GM18868 (cell line): ENCODE measurements at regions not wholly inside any gene's neighbourhood (a gene's known extent, or its start where the extent isn't known, plus 50 kb on each side); places are given as distances from the start of the nearest gene placed in this dataset.
"Not testable (repeated sequence)": the region's sequence is repeated elsewhere in the genome, so short reads cannot be mapped to it uniquely, and the experiment has no call there.

Experiments
- ATAC-seq: cut with Tn5 transposase; IDR thresholded peaks from one replicate; pipeline ENCODE4 v1.9.1; 2021; ENCODE audit warnings: mild to moderate bottlenecking, moderate library complexity; ENCODE audit not compliant: unreplicated experiment

- ATAC-seq: no peak
Observed at GRCh38 chr10:126722726-126723125, 52.2 kb upstream of the C10orf90 start.

GRCh38 chr10:126723226-126723625 is 52.7 kb upstream of the C10orf90 start:
- no peak for ATAC-seq

GRCh38 chr10:126729314-126729870 is 58.9 kb upstream of the C10orf90 start:
- ATAC-seq: no peak

- no peak for ATAC-seq
Observed at GRCh38 chr10:126730856-126731609, 60.5 kb upstream of the C10orf90 start.

GRCh38 chr10:126731610-126731990 is 61.1 kb upstream of the C10orf90 start:
- ATAC-seq: no peak

- no peak for ATAC-seq
Observed at GRCh38 chr10:126732308-126732707, 61.8 kb upstream of the C10orf90 start.

GRCh38 chr10:126732868-126733267 is 62.4 kb upstream of the C10orf90 start:
- ATAC-seq: no peak

GRCh38 chr10:126734015-126734414 is 63.5 kb upstream of the C10orf90 start:
- ATAC-seq: no peak

GRCh38 chr10:126734967-126735366 is 64.5 kb upstream of the C10orf90 start:
- no peak for ATAC-seq

- no peak for ATAC-seq
Observed at GRCh38 chr10:126736142-126736541, 65.6 kb upstream of the C10orf90 start.

- ATAC-seq: no peak
Observed at GRCh38 chr10:126736727-126737126, 66.2 kb upstream of the C10orf90 start.

- ATAC-seq: no peak
Observed at GRCh38 chr10:126738001-126738400, 67.5 kb upstream of the C10orf90 start.

- ATAC-seq: no peak
Observed at GRCh38 chr10:126744571-126744970, 74.1 kb upstream of the C10orf90 start.

- peak; percentile 98 for ATAC-seq
Observed at GRCh38 chr10:126749015-126749655, 78.6 kb upstream of the C10orf90 start.

- ATAC-seq: no peak
Observed at GRCh38 chr10:126754966-126755365, 84.5 kb upstream of the C10orf90 start.

GRCh38 chr10:126758867-126759266 is 88.4 kb upstream of the C10orf90 start:
- ATAC-seq: no peak

GRCh38 chr10:126759531-126759930 is 89.0 kb upstream of the C10orf90 start:
- ATAC-seq: no peak

GRCh38 chr10:126766646-126767045 is 96.2 kb upstream of the C10orf90 start:
- not testable (repeated sequence) for ATAC-seq

- no peak for ATAC-seq
Observed at GRCh38 chr10:126770809-126771208, 100.3 kb upstream of the C10orf90 start.

- ATAC-seq: no peak
Observed at GRCh38 chr10:126776168-126776567, 105.7 kb upstream of the C10orf90 start.

- no peak for ATAC-seq
Observed at GRCh38 chr10:126777714-126778113, 107.2 kb upstream of the C10orf90 start.
